ENCODE measurements at regions not wholly inside any gene's neighbourhood (a gene's known extent, or its start where the extent isn't known, plus 50 kb on each side); places are given as distances from the start of the nearest gene placed in this dataset.

DNA sequence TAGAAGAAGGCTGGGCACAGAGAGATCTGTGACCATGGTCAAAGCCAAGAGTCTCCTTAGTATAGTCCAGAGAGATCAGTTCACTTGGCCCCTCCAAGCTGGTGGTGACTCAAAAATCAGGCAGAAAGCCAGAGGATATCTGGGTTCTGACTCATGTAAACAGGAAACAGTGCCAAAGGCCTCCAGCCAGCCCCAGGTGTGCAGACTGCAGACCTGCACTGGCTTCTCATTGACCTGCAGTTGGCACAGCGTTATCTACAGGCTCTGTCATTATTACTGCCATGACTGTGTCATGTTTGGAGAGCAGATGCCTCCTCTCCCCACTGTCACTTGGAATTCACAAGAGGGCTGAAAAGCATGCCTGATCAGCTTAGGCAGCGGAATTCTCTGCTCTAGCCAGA lies 295.7 kb upstream of the PRKD1 start:
- TF ChIP-seq JUND (IDR thresholded peaks at IDR 0.05; ENCODE audit: low read depth, low read length) (no peak), CBX5 (IDR thresholded peaks at IDR 0.05; ENCODE audit: low read depth) (no peak), NRF1 (conservative IDR thresholded peaks at IDR 0.05; ENCODE audit: low read depth, low read length) (no peak), ATF3 (IDR thresholded peaks at IDR 0.05; ENCODE audit: borderline replicate concordance, extremely low read depth, low read depth, low read length) (no peak), NR2F1 (conservative IDR thresholded peaks at IDR 0.05) (no peak), MYC (IDR thresholded peaks at IDR 0.05; ENCODE audit: insufficient read depth, insufficient read length, insufficient replicate concordance, low read length, severe bottlenecking) (no peak), SMAD1 (IDR thresholded peaks at IDR 0.05; ENCODE audit: low read depth, partially characterized antibody) (no peak), ZNF384 (IDR thresholded peaks at IDR 0.05; ENCODE audit: borderline replicate concordance, low read depth, low read length) (no peak), ATF2 (IDR thresholded peaks at IDR 0.05; ENCODE audit: low read length) (no peak), BCL3 (IDR thresholded peaks at IDR 0.05; ENCODE audit: borderline replicate concordance, insufficient read depth, low read depth, low read length, poor library complexity, severe bottlenecking) (no peak), JUNB (IDR thresholded peaks at IDR 0.05) (no peak)
- TF ChIP-seq, protein P1, sequence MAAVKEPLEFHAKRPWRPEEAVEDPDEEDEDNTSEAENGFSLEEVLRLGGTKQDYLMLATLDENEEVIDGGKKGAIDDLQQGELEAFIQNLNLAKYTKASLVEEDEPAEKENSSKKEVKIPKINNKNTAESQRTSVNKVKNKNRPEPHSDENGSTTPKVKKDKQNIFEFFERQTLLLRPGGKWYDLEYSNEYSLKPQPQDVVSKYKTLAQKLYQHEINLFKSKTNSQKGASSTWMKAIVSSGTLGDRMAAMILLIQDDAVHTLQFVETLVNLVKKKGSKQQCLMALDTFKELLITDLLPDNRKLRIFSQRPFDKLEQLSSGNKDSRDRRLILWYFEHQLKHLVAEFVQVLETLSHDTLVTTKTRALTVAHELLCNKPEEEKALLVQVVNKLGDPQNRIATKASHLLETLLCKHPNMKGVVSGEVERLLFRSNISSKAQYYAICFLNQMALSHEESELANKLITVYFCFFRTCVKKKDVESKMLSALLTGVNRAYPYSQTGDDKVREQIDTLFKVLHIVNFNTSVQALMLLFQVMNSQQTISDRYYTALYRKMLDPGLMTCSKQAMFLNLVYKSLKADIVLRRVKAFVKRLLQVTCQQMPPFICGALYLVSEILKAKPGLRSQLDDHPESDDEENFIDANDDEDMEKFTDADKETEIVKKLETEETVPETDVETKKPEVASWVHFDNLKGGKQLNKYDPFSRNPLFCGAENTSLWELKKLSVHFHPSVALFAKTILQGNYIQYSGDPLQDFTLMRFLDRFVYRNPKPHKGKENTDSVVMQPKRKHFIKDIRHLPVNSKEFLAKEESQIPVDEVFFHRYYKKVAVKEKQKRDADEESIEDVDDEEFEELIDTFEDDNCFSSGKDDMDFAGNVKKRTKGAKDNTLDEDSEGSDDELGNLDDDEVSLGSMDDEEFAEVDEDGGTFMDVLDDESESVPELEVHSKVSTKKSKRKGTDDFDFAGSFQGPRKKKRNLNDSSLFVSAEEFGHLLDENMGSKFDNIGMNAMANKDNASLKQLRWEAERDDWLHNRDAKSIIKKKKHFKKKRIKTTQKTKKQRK (IDR thresholded peaks at IDR 0.05; ENCODE audit: low read depth, low read length): no peak
- 3% methylated on average over 2 of the region's 2 CpGs for whole genome bisulfite sequencing (ENCODE audit: insufficient coverage, insufficient replicate concordance, low lambda C conversion rate, missing lambda C conversion rate)
- no TSS peak for BruUV-seq (replicated peaks)
- Histone ChIP-seq H3K79me2 (ENCODE audit: control insufficient read depth, insufficient read depth, low read length) (no peaks in the 10 kb centered on the region), H3K9me3 (replicated peaks; ENCODE audit: control insufficient read depth, insufficient read depth, low read length) (no peaks in the 10 kb centered on the region), H3K27ac (ENCODE audit: control insufficient read depth, insufficient read depth) (no peak overlapping the region), H3K27me3 (replicated peaks in 1 of 2; ENCODE audit: control insufficient read depth in 2 of 2, insufficient read depth in 2 of 2, low read length in 1 of 2) (no peaks in the 10 kb centered on the region), H4K20me1 (ENCODE audit: control insufficient read depth, insufficient read depth) (no peaks in the 10 kb centered on the region), H3K4me3 (no peak overlapping the region), H3K36me3 (ENCODE audit: control insufficient read depth in 2 of 2, insufficient read depth in 2 of 2, low read length in 1 of 2) (no peaks in the 10 kb centered on the region), H3K9ac (ENCODE audit: control insufficient read depth, insufficient read depth, low read length) (no peak overlapping the region), H2AFZ (ENCODE audit: control insufficient read depth, low read depth, low read length) (no peak overlapping the region), H3K4me1 (ENCODE audit: control insufficient read depth, insufficient read depth, low read length) (no peaks in the 10 kb centered on the region), H3K4me2 (ENCODE audit: control insufficient read depth, insufficient read depth) (no peak overlapping the region)
- ChIA-PET RAD21 (ENCODE audit: unreplicated experiment) (no interaction called here), POLR2A (no interaction called here), CTCF (interaction anchor here (1.9 to 2.7 kb wide), 2 partner anchors 9 to 47 kb away, joined by 8 to 10 read pairs; no protein-coding TSS in a partner anchor), SMC1A (ENCODE audit: uncharacterized antibody, unreplicated experiment) (interaction anchor here (0.9 kb wide), 1 partner anchor 8 kb away, joined by 4 read pairs; no protein-coding TSS in a partner anchor)
- DNase-seq (ENCODE audit: low read depth, low spot score) (no peak), ATAC-seq (no peak; the same call in 2 of the 3 replicates), FAIRE-seq (no peak)
- intact Hi-C loops (cut with micrococcal nuclease; ENCODE audit: unreplicated experiment): no loop called here
- in situ Hi-C loops (cut with MboI): no loop called here

Measured in GM12878 (cell line).